ENCODE measurements at regions not wholly inside any gene's neighbourhood (a gene's known extent, or its start where the extent isn't known, plus 50 kb on each side); places are given as distances from the start of the nearest gene placed in this dataset.

- H3K27me3 ChIP-seq (ENCODE audit: insufficient read depth, low read length), result no peaks in the 10 kb centered on the region
- H3K36me3 ChIP-seq (ENCODE audit: insufficient read depth, low read length), result no peaks in the 10 kb centered on the region
- no peak overlapping the region for H2AFZ ChIP-seq (ENCODE audit: low read length, unreplicated experiment)
- H3K79me2 ChIP-seq (ENCODE audit: control insufficient read depth, insufficient read depth, low read length, unreplicated experiment), result no peaks in the 10 kb centered on the region
- no peak overlapping the region for H3K4me3 ChIP-seq (ENCODE audit: low read depth, low read length)
- no peaks in the 10 kb centered on the region for H3K4me1 ChIP-seq (ENCODE audit: control insufficient read depth, insufficient read depth, low read length, unreplicated experiment)
- no peak overlapping the region for H3K27ac ChIP-seq (ENCODE audit: low read depth, low read length)
These were observed 232.0 kb downstream of the ZBBX start for GRCh38 chr3:167148136-167148535.

- Histone ChIP-seq H2AFZ (ENCODE audit: low read length, unreplicated experiment) (no peak overlapping the region), H3K27me3 (ENCODE audit: insufficient read depth, low read length) (no peaks in the 10 kb centered on the region), H3K27ac (ENCODE audit: low read depth, low read length) (no peak overlapping the region), H3K36me3 (ENCODE audit: insufficient read depth, low read length) (no peaks in the 10 kb centered on the region), H3K4me1 (ENCODE audit: control insufficient read depth, insufficient read depth, low read length, unreplicated experiment) (no peaks in the 10 kb centered on the region), H3K4me3 (ENCODE audit: low read depth, low read length) (no peak overlapping the region), H3K79me2 (ENCODE audit: control insufficient read depth, insufficient read depth, low read length, unreplicated experiment) (no peaks in the 10 kb centered on the region)
These were observed 233.2 kb downstream of the ZBBX start for GRCh38 chr3:167146911-167147310.

GRCh38 chr3:167125612-167126407 is 254.3 kb downstream of the ZBBX start:
- Histone ChIP-seq H3K27ac (ENCODE audit: low read depth, low read length) (no peak overlapping the region), H3K79me2 (ENCODE audit: control insufficient read depth, insufficient read depth, low read length, unreplicated experiment) (no peaks in the 10 kb centered on the region), H3K36me3 (ENCODE audit: insufficient read depth, low read length) (no peaks in the 10 kb centered on the region), H2AFZ (ENCODE audit: low read length, unreplicated experiment) (no peak overlapping the region), H3K27me3 (ENCODE audit: insufficient read depth, low read length) (no peaks in the 10 kb centered on the region), H3K4me3 (ENCODE audit: low read depth, low read length) (no peak overlapping the region), H3K4me1 (ENCODE audit: control insufficient read depth, insufficient read depth, low read length, unreplicated experiment) (no peaks in the 10 kb centered on the region)

- H3K27me3 ChIP-seq (ENCODE audit: insufficient read depth, low read length), result no peaks in the 10 kb centered on the region
- no peaks in the 10 kb centered on the region for H3K4me1 ChIP-seq (ENCODE audit: control insufficient read depth, insufficient read depth, low read length, unreplicated experiment)
- H3K27ac ChIP-seq (ENCODE audit: low read depth, low read length), result no peak overlapping the region
- H3K4me3 ChIP-seq (ENCODE audit: low read depth, low read length), result no peak overlapping the region
- H2AFZ ChIP-seq (ENCODE audit: low read length, unreplicated experiment), result no peak overlapping the region
- H3K36me3 ChIP-seq (ENCODE audit: insufficient read depth, low read length), result no peaks in the 10 kb centered on the region
- no peaks in the 10 kb centered on the region for H3K79me2 ChIP-seq (ENCODE audit: control insufficient read depth, insufficient read depth, low read length, unreplicated experiment)
These were observed 259.3 kb downstream of the ZBBX start for GRCh38 chr3:167120828-167121227.

GRCh38 chr3:167116120-167116922 is 263.8 kb downstream of the ZBBX start:
- H3K4me1 ChIP-seq (ENCODE audit: control insufficient read depth, insufficient read depth, low read length, unreplicated experiment), result no peaks in the 10 kb centered on the region
- no peak overlapping the region for H3K27ac ChIP-seq (ENCODE audit: low read depth, low read length)
- no peaks in the 10 kb centered on the region for H3K27me3 ChIP-seq (ENCODE audit: insufficient read depth, low read length)
- H2AFZ ChIP-seq (ENCODE audit: low read length, unreplicated experiment), result no peak overlapping the region
- H3K79me2 ChIP-seq (ENCODE audit: control insufficient read depth, insufficient read depth, low read length, unreplicated experiment), result no peaks in the 10 kb centered on the region
- no peak overlapping the region for H3K4me3 ChIP-seq (ENCODE audit: low read depth, low read length)
- H3K36me3 ChIP-seq (ENCODE audit: insufficient read depth, low read length), result no peaks in the 10 kb centered on the region

GRCh38 chr3:167115331-167115934 is 264.7 kb downstream of the ZBBX start:
- Histone ChIP-seq H3K27me3 (ENCODE audit: insufficient read depth, low read length) (no peaks in the 10 kb centered on the region), H3K36me3 (ENCODE audit: insufficient read depth, low read length) (no peaks in the 10 kb centered on the region), H3K27ac (ENCODE audit: low read depth, low read length) (no peak overlapping the region), H2AFZ (ENCODE audit: low read length, unreplicated experiment) (no peak overlapping the region), H3K79me2 (ENCODE audit: control insufficient read depth, insufficient read depth, low read length, unreplicated experiment) (no peaks in the 10 kb centered on the region), H3K4me3 (ENCODE audit: low read depth, low read length) (no peak overlapping the region), H3K4me1 (ENCODE audit: control insufficient read depth, insufficient read depth, low read length, unreplicated experiment) (no peaks in the 10 kb centered on the region)

- H2AFZ ChIP-seq (ENCODE audit: low read length, unreplicated experiment), result no peak overlapping the region
- H3K27me3 ChIP-seq (ENCODE audit: insufficient read depth, low read length), result no peaks in the 10 kb centered on the region
- H3K79me2 ChIP-seq (ENCODE audit: control insufficient read depth, insufficient read depth, low read length, unreplicated experiment), result no peaks in the 10 kb centered on the region
- no peaks in the 10 kb centered on the region for H3K4me1 ChIP-seq (ENCODE audit: control insufficient read depth, insufficient read depth, low read length, unreplicated experiment)
- no peak overlapping the region for H3K27ac ChIP-seq (ENCODE audit: low read depth, low read length)
- H3K36me3 ChIP-seq (ENCODE audit: insufficient read depth, low read length), result no peaks in the 10 kb centered on the region
- H3K4me3 ChIP-seq (ENCODE audit: low read depth, low read length), result no peak overlapping the region
These were observed 265.5 kb downstream of the ZBBX start for GRCh38 chr3:167114619-167115018.

- no peaks in the 10 kb centered on the region for H3K79me2 ChIP-seq (ENCODE audit: control insufficient read depth, insufficient read depth, low read length, unreplicated experiment)
- H3K4me3 ChIP-seq (ENCODE audit: low read depth, low read length), result no peak overlapping the region
- H3K27ac ChIP-seq (ENCODE audit: low read depth, low read length), result no peak overlapping the region
- H3K27me3 ChIP-seq (ENCODE audit: insufficient read depth, low read length), result no peaks in the 10 kb centered on the region
- no peaks in the 10 kb centered on the region for H3K4me1 ChIP-seq (ENCODE audit: control insufficient read depth, insufficient read depth, low read length, unreplicated experiment)
- no peaks in the 10 kb centered on the region for H3K36me3 ChIP-seq (ENCODE audit: insufficient read depth, low read length)
- no peak overlapping the region for H2AFZ ChIP-seq (ENCODE audit: low read length, unreplicated experiment)
These were observed 266.9 kb downstream of the ZBBX start for GRCh38 chr3:167113035-167113830.

- H3K27me3 ChIP-seq (ENCODE audit: insufficient read depth, low read length), result no peaks in the 10 kb centered on the region
- H2AFZ ChIP-seq (ENCODE audit: low read length, unreplicated experiment), result no peak overlapping the region
- no peaks in the 10 kb centered on the region for H3K79me2 ChIP-seq (ENCODE audit: control insufficient read depth, insufficient read depth, low read length, unreplicated experiment)
- no peaks in the 10 kb centered on the region for H3K4me1 ChIP-seq (ENCODE audit: control insufficient read depth, insufficient read depth, low read length, unreplicated experiment)
- no peaks in the 10 kb centered on the region for H3K36me3 ChIP-seq (ENCODE audit: insufficient read depth, low read length)
- no peak overlapping the region for H3K4me3 ChIP-seq (ENCODE audit: low read depth, low read length)
- H3K27ac ChIP-seq (ENCODE audit: low read depth, low read length), result no peak overlapping the region
These were observed 269.2 kb downstream of the ZBBX start for GRCh38 chr3:167110901-167111300.

GRCh38 chr3:167109746-167110145 is 270.4 kb downstream of the ZBBX start:
- Histone ChIP-seq H3K4me1 (ENCODE audit: control insufficient read depth, insufficient read depth, low read length, unreplicated experiment) (no peaks in the 10 kb centered on the region), H2AFZ (ENCODE audit: low read length, unreplicated experiment) (no peak overlapping the region), H3K4me3 (ENCODE audit: low read depth, low read length) (no peak overlapping the region), H3K79me2 (ENCODE audit: control insufficient read depth, insufficient read depth, low read length, unreplicated experiment) (no peaks in the 10 kb centered on the region), H3K27ac (ENCODE audit: low read depth, low read length) (no peak overlapping the region), H3K36me3 (ENCODE audit: insufficient read depth, low read length) (no peaks in the 10 kb centered on the region), H3K27me3 (ENCODE audit: insufficient read depth, low read length) (no peaks in the 10 kb centered on the region)
